Neural cell (in vitro differentiated cells): ENCODE measurements at regions not wholly inside any gene's neighbourhood (a gene's known extent, or its start where the extent isn't known, plus 50 kb on each side); places are given as distances from the start of the nearest gene placed in this dataset.

Experiments used
- CTCF ChIP-seq: fragments of 450-650 bp; IDR thresholded peaks from 2 replicates; pipeline ENCODE4 v1.5.1; 2014; ENCODE audit warnings: antibody characterized with exemption, mild to moderate bottlenecking, moderate library complexity; ENCODE audit not compliant: poor library complexity, severe bottlenecking
- EP300 ChIP-seq: fragments of 450-650 bp; conservative IDR thresholded peaks from 2 replicates; pipeline ENCODE4 v1.6.1; 2014; ENCODE audit warnings: antibody characterized with exemption, mild to moderate bottlenecking, moderate library complexity; ENCODE audit not compliant: poor library complexity, severe bottlenecking
- EZH2 ChIP-seq: fragments of 200-600, 300-800 bp; shearing (Covaris generic), sonication (generic); IDR thresholded peaks from 2 replicates; pipeline ENCODE4 v1.6.1; 2014; ENCODE audit warnings: antibody characterized with exemption, low read length, borderline replicate concordance, mild to moderate bottlenecking; ENCODE audit not compliant: insufficient read depth, poor library complexity, severe bottlenecking
- POLR2AphosphoS5 ChIP-seq: IDR thresholded peaks from 2 replicates; pipeline ENCODE4 v1.6.1; 2012
- RAD21 ChIP-seq: fragments of 450-650 bp; conservative IDR thresholded peaks from 2 replicates; pipeline ENCODE4 v1.6.1; 2014; ENCODE audit warnings: antibody characterized with exemption, mild to moderate bottlenecking, moderate library complexity
- REST ChIP-seq: IDR thresholded peaks from 2 replicates; pipeline ENCODE4 v1.6.1; 2012; ENCODE audit warnings: borderline replicate concordance
- SMC3 ChIP-seq: fragments of 450-650 bp; conservative IDR thresholded peaks from 2 replicates; pipeline ENCODE4 v1.6.1; 2014; ENCODE audit warnings: antibody characterized with exemption, mild to moderate bottlenecking, moderate library complexity; ENCODE audit not compliant: poor library complexity
- TAF1 ChIP-seq: IDR thresholded peaks from 2 replicates; pipeline ENCODE4 v1.6.1; 2012; ENCODE audit warnings: low read depth

GRCh38 chr17:53391197-53391596, 431.5 kb upstream of the KIF2B start:
- TF ChIP-seq CTCF = no peak
- TF ChIP-seq TAF1 = no peak
- TF ChIP-seq POLR2AphosphoS5 = no peak
- no peak for TF ChIP-seq EZH2
- TF ChIP-seq EP300 = no peak
- no peak for TF ChIP-seq SMC3
- TF ChIP-seq REST = no peak
- TF ChIP-seq RAD21 = no peak
